ENCODE measurements at regions not wholly inside any gene's neighbourhood (a gene's known extent, or its start where the extent isn't known, plus 50 kb on each side); places are given as distances from the start of the nearest gene placed in this dataset.

GRCh38 chr22:34878171-34878570 is 187.8 kb upstream of the ISX start:
- intact Hi-C loops (cut with micrococcal nuclease): no loop called here
- no peaks in the 10 kb centered on the region for H3K27me3 Mint-ChIP-seq (ENCODE audit: insufficient read depth)
- H3K4me3 Mint-ChIP-seq: no peak overlapping the region
- DNase-seq (ENCODE audit: low spot score): no peak
- H3K9me3 Mint-ChIP-seq: no peaks in the 10 kb centered on the region
- no peaks in the 10 kb centered on the region for H3K4me1 Mint-ChIP-seq (ENCODE audit: low read depth)
- H3K27ac Mint-ChIP-seq: no peak overlapping the region
- no peaks in the 10 kb centered on the region for H3K36me3 Mint-ChIP-seq (ENCODE audit: low read depth)

GRCh38 chr22:34879001-34879400 is 187.0 kb upstream of the ISX start:
- Mint-ChIP-seq H3K4me3 (no peak overlapping the region), H3K27ac (no peak overlapping the region), H3K4me1 (ENCODE audit: low read depth) (no peaks in the 10 kb centered on the region), H3K27me3 (ENCODE audit: insufficient read depth) (no peaks in the 10 kb centered on the region), H3K9me3 (no peaks in the 10 kb centered on the region), H3K36me3 (ENCODE audit: low read depth) (no peaks in the 10 kb centered on the region)
- no peak for DNase-seq (ENCODE audit: low spot score)
- intact Hi-C loops (cut with micrococcal nuclease): no loop called here

- Mint-ChIP-seq H3K4me1 (ENCODE audit: low read depth) (no peaks in the 10 kb centered on the region), H3K27ac (no peak overlapping the region), H3K4me3 (no peak overlapping the region), H3K27me3 (ENCODE audit: insufficient read depth) (no peaks in the 10 kb centered on the region), H3K36me3 (ENCODE audit: low read depth) (no peaks in the 10 kb centered on the region), H3K9me3 (no peaks in the 10 kb centered on the region)
- intact Hi-C loops (cut with micrococcal nuclease): no loop called here
- DNase-seq (ENCODE audit: low spot score): no peak
Measured at GRCh38 chr22:34880662-34881061, 185.3 kb upstream of the ISX start.

GRCh38 chr22:34881453-34881852 is 184.5 kb upstream of the ISX start:
- Mint-ChIP-seq H3K27me3 (ENCODE audit: insufficient read depth) (no peaks in the 10 kb centered on the region), H3K4me1 (ENCODE audit: low read depth) (no peaks in the 10 kb centered on the region), H3K4me3 (no peak overlapping the region), H3K36me3 (ENCODE audit: low read depth) (no peaks in the 10 kb centered on the region), H3K9me3 (no peaks in the 10 kb centered on the region), H3K27ac (no peak overlapping the region)
- intact Hi-C loops (cut with micrococcal nuclease): no loop called here
- DNase-seq (ENCODE audit: low spot score): no peak

- Mint-ChIP-seq H3K27me3 (ENCODE audit: insufficient read depth) (no peaks in the 10 kb centered on the region), H3K4me3 (no peak overlapping the region), H3K4me1 (ENCODE audit: low read depth) (no peaks in the 10 kb centered on the region), H3K36me3 (ENCODE audit: low read depth) (no peaks in the 10 kb centered on the region), H3K27ac (no peak overlapping the region), H3K9me3 (peaks cover 11% of the 10 kb centered on the region)
- no peak for DNase-seq (ENCODE audit: low spot score)
- intact Hi-C loops (cut with micrococcal nuclease): no loop called here
Measured at GRCh38 chr22:34885852-34886251, 180.1 kb upstream of the ISX start.

GRCh38 chr22:34886391-34886790 is 179.6 kb upstream of the ISX start:
- Mint-ChIP-seq H3K27ac (no peak overlapping the region), H3K4me3 (no peak overlapping the region), H3K36me3 (ENCODE audit: low read depth) (no peaks in the 10 kb centered on the region)

GRCh38 chr22:34886812-34887211 is 179.1 kb upstream of the ISX start:
- Mint-ChIP-seq H3K27ac (no peak overlapping the region), H3K36me3 (ENCODE audit: low read depth) (no peaks in the 10 kb centered on the region), H3K4me3 (no peak overlapping the region), H3K9me3 (peaks cover 20% of the 10 kb centered on the region), H3K27me3 (ENCODE audit: insufficient read depth) (no peaks in the 10 kb centered on the region), H3K4me1 (ENCODE audit: low read depth) (no peaks in the 10 kb centered on the region)
- intact Hi-C loops (cut with micrococcal nuclease): no loop called here
- no peak for DNase-seq (ENCODE audit: low spot score)

More at GRCh38 chr22:34886391-34886790, 179.6 kb upstream of the ISX start:
- Mint-ChIP-seq H3K9me3 (peaks cover 16% of the 10 kb centered on the region), H3K27me3 (ENCODE audit: insufficient read depth) (no peaks in the 10 kb centered on the region), H3K4me1 (ENCODE audit: low read depth) (no peaks in the 10 kb centered on the region)
- no peak for DNase-seq (ENCODE audit: low spot score)
- intact Hi-C loops (cut with micrococcal nuclease): no loop called here

GRCh38 chr22:34897126-34897525 is 168.8 kb upstream of the ISX start:
- intact Hi-C loops (cut with micrococcal nuclease): no loop called here
- no peaks in the 10 kb centered on the region for H3K36me3 Mint-ChIP-seq (ENCODE audit: low read depth)
- H3K9me3 Mint-ChIP-seq: no peaks in the 10 kb centered on the region
- no peak overlapping the region for H3K4me3 Mint-ChIP-seq
- no peak for DNase-seq (ENCODE audit: low spot score)
- H3K4me1 Mint-ChIP-seq (ENCODE audit: low read depth): no peaks in the 10 kb centered on the region
- no peak overlapping the region for H3K27ac Mint-ChIP-seq
- no peaks in the 10 kb centered on the region for H3K27me3 Mint-ChIP-seq (ENCODE audit: insufficient read depth)

- Mint-ChIP-seq H3K9me3 (peaks cover 4% of the 10 kb centered on the region), H3K4me3 (no peak overlapping the region), H3K4me1 (ENCODE audit: low read depth) (no peaks in the 10 kb centered on the region), H3K27me3 (ENCODE audit: insufficient read depth) (no peaks in the 10 kb centered on the region), H3K36me3 (ENCODE audit: low read depth) (no peaks in the 10 kb centered on the region), H3K27ac (no peak overlapping the region)
- no peak for DNase-seq (ENCODE audit: low spot score)
- intact Hi-C loops (cut with micrococcal nuclease): no loop called here
Measured at GRCh38 chr22:34902335-34902734, 163.6 kb upstream of the ISX start.

GRCh38 chr22:34903416-34903815 is 162.5 kb upstream of the ISX start:
- Mint-ChIP-seq H3K9me3 (peaks cover 4% of the 10 kb centered on the region), H3K27ac (no peak overlapping the region), H3K27me3 (ENCODE audit: insufficient read depth) (no peaks in the 10 kb centered on the region), H3K4me3 (no peak overlapping the region), H3K36me3 (ENCODE audit: low read depth) (no peaks in the 10 kb centered on the region), H3K4me1 (ENCODE audit: low read depth) (no peaks in the 10 kb centered on the region)
- intact Hi-C loops (cut with micrococcal nuclease): no loop called here
- no peak for DNase-seq (ENCODE audit: low spot score)

- Mint-ChIP-seq H3K27me3 (ENCODE audit: insufficient read depth) (no peaks in the 10 kb centered on the region), H3K4me1 (ENCODE audit: low read depth) (no peaks in the 10 kb centered on the region), H3K36me3 (ENCODE audit: low read depth) (no peaks in the 10 kb centered on the region), H3K27ac (no peak overlapping the region), H3K9me3 (peaks cover 4% of the 10 kb centered on the region), H3K4me3 (no peak overlapping the region)
- DNase-seq (ENCODE audit: low spot score): no peak
- intact Hi-C loops (cut with micrococcal nuclease): no loop called here
Measured at GRCh38 chr22:34904486-34904885, 161.5 kb upstream of the ISX start.

GRCh38 chr22:34913826-34914225 is 152.1 kb upstream of the ISX start:
- H3K4me1 Mint-ChIP-seq (ENCODE audit: low read depth): no peaks in the 10 kb centered on the region
- intact Hi-C loops (cut with micrococcal nuclease): no loop called here
- no peak overlapping the region for H3K27ac Mint-ChIP-seq
- H3K9me3 Mint-ChIP-seq: no peaks in the 10 kb centered on the region
- H3K36me3 Mint-ChIP-seq (ENCODE audit: low read depth): no peaks in the 10 kb centered on the region
- DNase-seq (ENCODE audit: low spot score): no peak
- no peak overlapping the region for H3K4me3 Mint-ChIP-seq
- H3K27me3 Mint-ChIP-seq (ENCODE audit: insufficient read depth): no peaks in the 10 kb centered on the region

GRCh38 chr22:34914846-34915245 is 151.1 kb upstream of the ISX start:
- no peak for DNase-seq (ENCODE audit: low spot score)
- H3K27ac Mint-ChIP-seq: no peak overlapping the region
- H3K4me3 Mint-ChIP-seq: no peak overlapping the region
- H3K36me3 Mint-ChIP-seq (ENCODE audit: low read depth): no peaks in the 10 kb centered on the region
- H3K9me3 Mint-ChIP-seq: no peaks in the 10 kb centered on the region
- no peaks in the 10 kb centered on the region for H3K4me1 Mint-ChIP-seq (ENCODE audit: low read depth)
- H3K27me3 Mint-ChIP-seq (ENCODE audit: insufficient read depth): no peaks in the 10 kb centered on the region
- intact Hi-C loops (cut with micrococcal nuclease): no loop called here

- H3K36me3 Mint-ChIP-seq (ENCODE audit: low read depth): no peaks in the 10 kb centered on the region
- no peak overlapping the region for H3K4me3 Mint-ChIP-seq
- H3K27me3 Mint-ChIP-seq (ENCODE audit: insufficient read depth): no peaks in the 10 kb centered on the region
- intact Hi-C loops (cut with micrococcal nuclease): no loop called here
- no peak for DNase-seq (ENCODE audit: low spot score)
- no peak overlapping the region for H3K27ac Mint-ChIP-seq
- H3K9me3 Mint-ChIP-seq: no peaks in the 10 kb centered on the region
- H3K4me1 Mint-ChIP-seq (ENCODE audit: low read depth): no peaks in the 10 kb centered on the region
Measured at GRCh38 chr22:34917239-34917638, 148.7 kb upstream of the ISX start.
